22Rv1 (cell line): ENCODE measurements at regions not wholly inside any gene's neighbourhood (a gene's known extent, or its start where the extent isn't known, plus 50 kb on each side); places are given as distances from the start of the nearest gene placed in this dataset.

ENCODE experiments used
- H3K27ac ChIP-seq: fragments of 450-650 bp; 2 replicates; pipeline ENCODE4 v1.5.1; 2017
- ZFX ChIP-seq: fragments of 450-650 bp; IDR thresholded peaks from 2 replicates; pipeline ENCODE4 v1.6.1; 2017; ENCODE audit warnings: antibody characterized with exemption, borderline replicate concordance
- TF ChIP-seq, protein P1 (sequence below): fragments of 450-650 bp; IDR thresholded peaks from 2 replicates; pipeline ENCODE4 v1.5.1; 2017; ENCODE audit warnings: mild to moderate bottlenecking

- no peak overlapping the region for H3K27ac ChIP-seq
- no peak for TF ChIP-seq ZFX
- TF ChIP-seq, protein P1, sequence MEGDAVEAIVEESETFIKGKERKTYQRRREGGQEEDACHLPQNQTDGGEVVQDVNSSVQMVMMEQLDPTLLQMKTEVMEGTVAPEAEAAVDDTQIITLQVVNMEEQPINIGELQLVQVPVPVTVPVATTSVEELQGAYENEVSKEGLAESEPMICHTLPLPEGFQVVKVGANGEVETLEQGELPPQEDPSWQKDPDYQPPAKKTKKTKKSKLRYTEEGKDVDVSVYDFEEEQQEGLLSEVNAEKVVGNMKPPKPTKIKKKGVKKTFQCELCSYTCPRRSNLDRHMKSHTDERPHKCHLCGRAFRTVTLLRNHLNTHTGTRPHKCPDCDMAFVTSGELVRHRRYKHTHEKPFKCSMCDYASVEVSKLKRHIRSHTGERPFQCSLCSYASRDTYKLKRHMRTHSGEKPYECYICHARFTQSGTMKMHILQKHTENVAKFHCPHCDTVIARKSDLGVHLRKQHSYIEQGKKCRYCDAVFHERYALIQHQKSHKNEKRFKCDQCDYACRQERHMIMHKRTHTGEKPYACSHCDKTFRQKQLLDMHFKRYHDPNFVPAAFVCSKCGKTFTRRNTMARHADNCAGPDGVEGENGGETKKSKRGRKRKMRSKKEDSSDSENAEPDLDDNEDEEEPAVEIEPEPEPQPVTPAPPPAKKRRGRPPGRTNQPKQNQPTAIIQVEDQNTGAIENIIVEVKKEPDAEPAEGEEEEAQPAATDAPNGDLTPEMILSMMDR, result no peak
Measured at GRCh38 chr2:176612736-176613135, 343.5 kb downstream of the MTX2 start.

- TF ChIP-seq, protein P1, result no peak
- TF ChIP-seq ZFX, result no peak
- H3K27ac ChIP-seq, result no peak overlapping the region
Measured at GRCh38 chr2:176613323-176613987, 344.2 kb downstream of the MTX2 start.

DNA sequence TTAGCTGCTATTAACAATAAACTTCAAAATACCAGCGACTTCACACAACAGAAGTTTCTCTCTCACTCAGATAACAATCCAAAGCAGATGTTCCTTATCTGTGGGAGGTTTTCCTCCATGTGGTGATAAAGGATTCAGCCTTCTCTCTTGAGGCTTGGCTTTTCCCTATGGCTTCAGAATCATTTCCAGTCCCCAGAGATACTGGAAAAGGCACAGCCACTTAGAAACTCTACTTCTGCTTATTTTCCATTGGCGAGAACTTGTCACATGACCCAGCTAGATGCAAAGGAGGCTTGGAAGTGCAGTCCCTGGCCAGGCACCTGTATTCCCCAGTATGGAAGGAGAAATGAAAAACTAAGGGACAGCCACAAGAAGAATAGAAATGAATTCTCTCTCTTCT is 344.8 kb downstream of the MTX2 start:
- no peak for TF ChIP-seq ZFX
- TF ChIP-seq, protein P1, result no peak
- H3K27ac ChIP-seq, result no peak overlapping the region

DNA sequence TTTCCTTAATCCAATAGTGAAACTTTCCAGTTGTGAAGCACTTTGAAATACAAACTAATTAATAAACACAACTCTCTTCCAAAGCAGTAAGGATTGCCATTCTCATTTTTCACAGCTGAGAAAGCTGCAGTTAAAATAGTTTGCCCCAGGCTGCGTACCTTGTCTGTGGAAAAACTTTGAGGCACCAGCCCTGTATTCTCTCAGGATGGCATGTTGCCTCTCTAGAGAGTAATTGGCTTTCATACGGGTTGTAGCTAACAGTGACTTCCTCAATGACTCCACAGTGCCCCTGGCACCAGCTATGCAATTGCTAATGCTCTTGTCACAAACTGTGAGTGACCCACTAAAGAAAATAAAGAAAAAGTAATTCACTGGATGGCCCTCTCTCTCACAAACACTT is 345.7 kb downstream of the MTX2 start:
- TF ChIP-seq, protein P1, result no peak
- TF ChIP-seq ZFX, result no peak
- no peak overlapping the region for H3K27ac ChIP-seq

DNA sequence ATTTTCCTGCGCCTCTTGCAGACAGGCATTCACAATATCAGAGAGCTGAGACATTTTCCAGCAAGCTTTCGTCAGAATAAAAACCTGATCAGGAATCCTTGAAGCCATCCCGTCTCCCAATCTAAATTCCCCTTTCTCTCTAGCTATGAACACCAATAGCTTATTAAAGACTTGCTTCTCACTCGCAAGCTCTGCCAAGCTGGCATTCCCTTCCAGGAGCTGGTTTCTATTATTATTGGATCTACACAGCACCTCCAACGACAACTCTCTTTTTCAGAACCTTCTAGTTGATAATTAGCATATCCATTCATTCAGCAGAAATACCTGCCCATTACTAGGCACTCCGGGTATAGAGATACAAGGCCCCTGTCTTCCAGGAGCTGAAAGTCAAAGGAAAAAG is 350.3 kb downstream of the MTX2 start:
- TF ChIP-seq ZFX, result no peak
- TF ChIP-seq, protein P1, result no peak
- H3K27ac ChIP-seq, result no peak overlapping the region

DNA sequence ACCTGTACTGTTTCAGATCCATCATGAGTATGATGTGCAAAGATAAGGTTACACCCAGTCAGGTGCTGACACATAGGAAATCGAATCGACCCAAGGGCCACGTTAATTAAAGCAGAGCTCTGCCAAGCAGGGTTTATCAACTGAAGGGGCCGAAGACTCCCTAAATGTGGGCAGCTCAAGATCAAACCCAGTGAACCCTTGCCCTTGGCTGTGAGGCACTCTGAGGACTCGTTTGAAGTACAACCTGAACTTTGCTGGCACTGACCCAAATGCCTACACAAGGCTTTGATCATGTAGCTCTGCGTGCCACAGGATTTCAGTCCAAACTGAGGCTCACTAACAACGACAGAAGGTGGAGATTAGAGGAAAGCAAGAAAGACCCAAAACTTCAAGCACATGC is 352.1 kb downstream of the MTX2 start:
- TF ChIP-seq ZFX, result no peak
- H3K27ac ChIP-seq, result no peak overlapping the region

DNA sequence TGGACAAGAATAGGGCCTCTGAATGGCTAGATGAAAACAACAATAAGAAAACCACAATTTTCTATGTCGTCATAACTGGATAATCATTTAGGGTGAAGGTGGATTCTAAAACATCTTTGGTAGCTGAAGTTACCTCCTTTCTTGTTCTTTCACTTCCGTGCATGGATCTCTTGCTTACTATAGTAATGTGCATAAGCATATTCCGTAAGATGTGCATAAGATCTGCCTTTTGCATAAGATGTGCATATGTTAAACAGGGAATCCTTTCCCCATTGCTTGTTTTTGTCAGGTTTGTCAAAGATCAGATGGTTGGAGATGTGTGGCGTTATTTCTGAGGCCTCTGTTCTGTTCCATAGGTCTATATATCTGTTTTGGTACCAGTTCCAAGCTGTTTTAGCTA is 353.6 kb downstream of the MTX2 start:
- no peak for TF ChIP-seq ZFX
- TF ChIP-seq, protein P1, result no peak
- H3K27ac ChIP-seq, result no peak overlapping the region

DNA sequence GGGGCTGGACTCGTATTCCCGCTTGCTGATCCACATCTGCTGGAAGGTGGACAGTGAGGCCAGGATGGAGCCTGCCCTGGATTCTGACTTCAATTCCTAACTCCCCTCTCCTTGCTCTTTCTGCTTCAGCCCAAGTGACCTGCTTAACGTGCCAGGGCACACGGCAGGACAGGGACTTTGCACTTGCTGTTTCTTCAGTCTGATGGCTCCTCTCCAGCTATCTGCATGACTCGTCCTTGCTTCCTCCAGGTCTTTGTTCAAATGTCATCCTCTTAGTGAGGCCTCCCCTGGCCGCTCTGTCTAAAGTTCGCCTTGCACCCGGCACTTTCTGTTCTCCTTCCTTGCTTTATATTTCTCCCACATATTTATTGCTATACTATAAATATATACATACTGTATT is 357.6 kb downstream of the MTX2 start:
- no peak overlapping the region for H3K27ac ChIP-seq
- TF ChIP-seq ZFX, result no peak
- TF ChIP-seq, protein P1, result no peak
